MM.1S (cell line): ENCODE measurements at regions not wholly inside any gene's neighbourhood (a gene's known extent, or its start where the extent isn't known, plus 50 kb on each side); places are given as distances from the start of the nearest gene placed in this dataset.

Experiments
- DNase-seq: peaks from one replicate; pipeline ENCODE4 v3.0.0-alpha.2; 2015
- H2AFZ ChIP-seq: fragments of 300-600 bp; sonication (generic); 2 replicates; pipeline ENCODE4 v1.6.0; 2016; ENCODE audit warnings: antibody characterized with exemption, low read length
- H3F3A ChIP-seq: fragments of 300-600 bp; sonication (generic); 2 replicates; pipeline ENCODE4 v1.6.1; 2016; ENCODE audit warnings: mild to moderate bottlenecking, antibody characterized with exemption, low read length, moderate library complexity, mixed read lengths; ENCODE audit not compliant: insufficient read depth
- H3K27ac ChIP-seq: fragments of 300-600 bp; sonication (generic); 2 replicates; pipeline ENCODE4 v1.5.1; 2016; ENCODE audit warnings: mild to moderate bottlenecking, low read length
- H3K27me3 ChIP-seq: fragments of 300-600 bp; sonication (generic); replicated peaks from 2 replicates; pipeline ENCODE4 v1.6.0; 2016; ENCODE audit warnings: low read length; ENCODE audit not compliant: insufficient read depth
- H3K36me3 ChIP-seq: fragments of 300-600 bp; sonication (generic); replicated peaks from 2 replicates; pipeline ENCODE4 v1.6.1; 2016; ENCODE audit warnings: mild to moderate bottlenecking, low read length, mixed read lengths; ENCODE audit not compliant: insufficient read depth
- H3K4me1 ChIP-seq: fragments of 300-600 bp; sonication (generic); 2 replicates; pipeline ENCODE4 v1.6.1; 2016; ENCODE audit warnings: low read length, mixed read lengths
- H3K4me2 ChIP-seq: fragments of 300-600 bp; sonication (generic); 2 replicates; pipeline ENCODE4 v1.6.0; 2016; ENCODE audit warnings: low read depth, low read length
- H3K4me3 ChIP-seq: fragments of 300-600 bp; sonication (generic); 2 replicates; pipeline ENCODE4 v1.5.1; 2016; ENCODE audit warnings: low read length, mixed read lengths
- H3K79me2 ChIP-seq: fragments of 300-600 bp; sonication (generic); 2 replicates; pipeline ENCODE4 v1.6.1; 2016; ENCODE audit warnings: mixed run types, low read length, mixed read lengths
- H3K9ac ChIP-seq: fragments of 300-600 bp; sonication (generic); 2 replicates; pipeline ENCODE4 v1.6.1; 2016; ENCODE audit warnings: low read length, mixed read lengths
- H3K9me2 ChIP-seq: fragments of 300-600 bp; sonication (generic); replicated peaks from 2 replicates; pipeline ENCODE4 v1.6.1; 2016; ENCODE audit warnings: mild to moderate bottlenecking, low read length, mixed read lengths; ENCODE audit not compliant: insufficient read depth
- H3K9me3 ChIP-seq: fragments of 300-600 bp; sonication (generic); replicated peaks from 2 replicates; pipeline ENCODE4 v1.6.1; 2016; ENCODE audit warnings: mild to moderate bottlenecking, low read length, mixed read lengths; ENCODE audit not compliant: insufficient read depth
- H4K20me1 ChIP-seq: fragments of 300-600 bp; sonication (generic); 2 replicates; pipeline ENCODE4 v1.6.1; 2016; ENCODE audit warnings: mild to moderate bottlenecking, low read length, moderate library complexity, mixed read lengths; ENCODE audit not compliant: insufficient read depth
- EZH2 ChIP-seq: fragments of 300-600 bp; sonication (generic); optimal IDR thresholded peaks from 2 replicates; pipeline ENCODE3; 2017; ENCODE audit warnings: low read depth, mild to moderate bottlenecking, antibody characterized with exemption, low read length, mixed read lengths
- EZH2phosphoT487 ChIP-seq: fragments of 300-600 bp; sonication (generic); IDR thresholded peaks from 2 replicates; pipeline ENCODE4 v1.6.1; 2018; ENCODE audit warnings: antibody characterized with exemption, low read length
- TF ChIP-seq, protein P1 (sequence below): fragments of 300-600 bp; sonication (generic); IDR thresholded peaks from 2 replicates; pipeline ENCODE4 v1.5.1; 2016; ENCODE audit warnings: antibody characterized with exemption, low read length, mixed read lengths

DNA sequence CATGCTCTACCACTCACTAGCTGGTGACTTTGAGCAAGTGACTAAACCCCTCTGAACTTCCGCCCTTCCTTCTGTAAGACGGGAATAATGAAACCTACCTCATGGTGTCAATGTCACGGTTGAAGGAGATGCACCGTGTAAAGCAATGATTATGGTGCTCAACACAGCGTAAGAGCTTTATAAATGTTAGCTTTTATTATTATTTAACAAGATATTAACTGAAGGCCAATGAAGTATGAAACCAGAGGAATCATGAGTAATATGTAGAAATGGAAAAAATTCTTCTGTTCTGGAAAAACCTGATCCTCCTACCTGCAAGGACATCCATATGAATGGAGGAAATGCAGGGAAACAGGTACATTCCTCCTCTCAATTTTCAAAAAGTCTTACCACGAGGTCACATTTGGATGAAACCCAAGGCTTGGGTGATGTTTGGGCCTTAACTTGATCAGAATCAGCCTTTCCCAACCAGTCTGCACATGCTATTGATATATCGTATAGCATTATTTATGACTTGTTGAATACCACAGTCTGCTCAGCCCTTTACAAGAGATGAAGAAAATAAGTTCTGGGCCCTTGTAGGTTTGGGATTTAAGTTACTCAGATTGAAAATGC, 166.8 kb upstream of the TBX3 start:
- Histone ChIP-seq H3K4me2 (no peak overlapping the region), H2AFZ (no peak overlapping the region), H3K9me3 (no peaks in the 10 kb centered on the region), H3K9ac (no peak overlapping the region), H3K4me1 (no peaks in the 10 kb centered on the region), H3K4me3 (no peak overlapping the region), H4K20me1 (no peaks in the 10 kb centered on the region), H3K27ac (no peak overlapping the region), H3F3A (no peaks in the 10 kb centered on the region), H3K79me2 (no peaks in the 10 kb centered on the region), H3K9me2 (no peaks in the 10 kb centered on the region), H3K27me3 (no peaks in the 10 kb centered on the region), H3K36me3 (no peaks in the 10 kb centered on the region)
- no peak for TF ChIP-seq EZH2phosphoT487
- TF ChIP-seq, protein P1, sequence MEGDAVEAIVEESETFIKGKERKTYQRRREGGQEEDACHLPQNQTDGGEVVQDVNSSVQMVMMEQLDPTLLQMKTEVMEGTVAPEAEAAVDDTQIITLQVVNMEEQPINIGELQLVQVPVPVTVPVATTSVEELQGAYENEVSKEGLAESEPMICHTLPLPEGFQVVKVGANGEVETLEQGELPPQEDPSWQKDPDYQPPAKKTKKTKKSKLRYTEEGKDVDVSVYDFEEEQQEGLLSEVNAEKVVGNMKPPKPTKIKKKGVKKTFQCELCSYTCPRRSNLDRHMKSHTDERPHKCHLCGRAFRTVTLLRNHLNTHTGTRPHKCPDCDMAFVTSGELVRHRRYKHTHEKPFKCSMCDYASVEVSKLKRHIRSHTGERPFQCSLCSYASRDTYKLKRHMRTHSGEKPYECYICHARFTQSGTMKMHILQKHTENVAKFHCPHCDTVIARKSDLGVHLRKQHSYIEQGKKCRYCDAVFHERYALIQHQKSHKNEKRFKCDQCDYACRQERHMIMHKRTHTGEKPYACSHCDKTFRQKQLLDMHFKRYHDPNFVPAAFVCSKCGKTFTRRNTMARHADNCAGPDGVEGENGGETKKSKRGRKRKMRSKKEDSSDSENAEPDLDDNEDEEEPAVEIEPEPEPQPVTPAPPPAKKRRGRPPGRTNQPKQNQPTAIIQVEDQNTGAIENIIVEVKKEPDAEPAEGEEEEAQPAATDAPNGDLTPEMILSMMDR, result no peak
- TF ChIP-seq EZH2, result no peak
- DNase-seq, result no peak

DNA sequence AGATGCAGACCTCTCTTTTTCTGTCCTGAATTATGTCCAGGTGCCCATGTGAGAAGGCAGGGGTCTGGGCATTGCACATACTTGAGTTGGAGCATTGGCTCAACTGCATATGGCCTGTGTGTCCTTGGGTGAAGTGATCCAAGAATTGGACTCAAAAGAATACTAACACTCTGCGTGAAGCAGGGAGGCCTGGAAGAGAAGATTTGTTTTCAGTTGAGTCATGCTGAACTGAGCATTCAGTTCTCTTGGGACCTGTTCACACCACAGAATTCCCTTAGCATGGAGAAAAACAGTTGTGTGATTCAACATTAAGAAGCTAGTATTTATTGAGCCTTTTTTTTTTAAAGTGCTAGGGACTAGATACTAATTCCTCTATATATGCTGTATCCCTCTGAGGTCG, 164.7 kb upstream of the TBX3 start:
- no peak for DNase-seq
- Histone ChIP-seq H3K9ac (no peak overlapping the region), H3K4me3 (no peak overlapping the region), H3K9me2 (no peaks in the 10 kb centered on the region), H3K4me1 (no peaks in the 10 kb centered on the region), H3K79me2 (no peaks in the 10 kb centered on the region), H3K27ac (no peak overlapping the region), H3K36me3 (no peaks in the 10 kb centered on the region), H3K4me2 (no peak overlapping the region), H2AFZ (no peak overlapping the region), H3K27me3 (no peaks in the 10 kb centered on the region), H3K9me3 (no peaks in the 10 kb centered on the region), H4K20me1 (no peaks in the 10 kb centered on the region), H3F3A (no peaks in the 10 kb centered on the region)
- no peak for TF ChIP-seq EZH2
- TF ChIP-seq EZH2phosphoT487, result no peak
- TF ChIP-seq, protein P1, result no peak

GRCh38 chr12:114847441-114848035, 163.6 kb upstream of the TBX3 start:
- no peak for DNase-seq
- Histone ChIP-seq H3K27me3 (no peaks in the 10 kb centered on the region), H4K20me1 (no peaks in the 10 kb centered on the region), H2AFZ (no peak overlapping the region), H3F3A (no peaks in the 10 kb centered on the region), H3K36me3 (no peaks in the 10 kb centered on the region), H3K4me2 (no peak overlapping the region), H3K27ac (no peak overlapping the region), H3K4me3 (no peak overlapping the region), H3K9me3 (no peaks in the 10 kb centered on the region), H3K4me1 (no peaks in the 10 kb centered on the region), H3K79me2 (no peaks in the 10 kb centered on the region), H3K9ac (no peak overlapping the region), H3K9me2 (no peaks in the 10 kb centered on the region)
- no peak for TF ChIP-seq EZH2phosphoT487
- TF ChIP-seq, protein P1, result no peak
- TF ChIP-seq EZH2, result no peak
